Muscle layer of duodenum (tissue), 2 donors: ENCODE measurements at regions not wholly inside any gene's neighbourhood (a gene's known extent, or its start where the extent isn't known, plus 50 kb on each side); places are given as distances from the start of the nearest gene placed in this dataset.

Experiments
- H3K27ac ChIP-seq: one replicate; pipeline ENCODE4 v1.7.0; 2013; ENCODE audit warnings: mild to moderate bottlenecking, low read length
- H3K27me3 ChIP-seq: one replicate; pipeline ENCODE4 v1.7.0; 2013; ENCODE audit warnings: low read depth, mild to moderate bottlenecking, control low read depth, low read length
- H3K36me3 ChIP-seq, 2 donors: one replicate each; pipeline ENCODE4 v1.7.0; 2013; ENCODE audit warnings: low read length in 2 of 2, control low read depth in 1 of 2, mild to moderate bottlenecking in 1 of 2; ENCODE audit not compliant: insufficient read depth in 2 of 2, control insufficient read depth in 1 of 2
- H3K4me1 ChIP-seq, 2 donors: one replicate each; pipeline ENCODE4 v1.7.0; 2013; ENCODE audit warnings: low read length in 2 of 2, mild to moderate bottlenecking in 2 of 2, control low read depth in 1 of 2, moderate library complexity in 1 of 2; ENCODE audit not compliant: insufficient read depth in 2 of 2, control insufficient read depth in 1 of 2
- H3K4me3 ChIP-seq, 2 donors: one replicate each; pipeline ENCODE4 v1.7.0; 2013; ENCODE audit warnings: low read length in 2 of 2, low read depth in 1 of 2, mild to moderate bottlenecking in 1 of 2
- H3K9me3 ChIP-seq, 2 donors: one replicate each; pipeline ENCODE4 v1.7.0; 2013; ENCODE audit warnings: low read length in 2 of 2, control low read depth in 1 of 2, mild to moderate bottlenecking in 1 of 2; ENCODE audit not compliant: control insufficient read depth in 1 of 2
- donor health status: healthy.

DNA sequence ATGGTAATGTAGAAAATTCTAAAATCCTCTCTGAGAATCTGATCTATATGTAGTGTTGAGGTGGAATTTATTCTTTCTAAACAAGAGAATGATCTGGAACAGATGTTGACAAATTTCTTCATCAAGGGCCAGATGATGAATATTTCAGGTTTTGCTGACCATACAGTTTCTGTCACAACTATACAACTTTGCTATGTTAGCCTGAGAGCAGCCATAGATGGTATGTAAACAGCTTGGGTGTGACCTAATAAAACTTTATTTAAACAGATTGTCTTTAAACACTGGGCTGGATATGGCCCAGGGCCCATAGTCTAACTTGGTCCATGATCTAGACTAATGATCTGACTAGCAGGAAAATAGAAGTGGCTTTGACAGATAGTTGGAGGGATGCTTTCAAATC, 213.6 kb upstream of the CELF2 start:
- peak overlapping the region; percentile 58 for H3K27ac ChIP-seq
- H3K4me1 ChIP-seq: peaks cover 4 to 13% of the 10 kb centered on the region in 2 donors
- no peak overlapping the region for H3K4me3 ChIP-seq
- no peaks in the 10 kb centered on the region for H3K27me3 ChIP-seq
- no peaks in the 10 kb centered on the region for H3K9me3 ChIP-seq
- no peaks in the 10 kb centered on the region for H3K36me3 ChIP-seq

DNA sequence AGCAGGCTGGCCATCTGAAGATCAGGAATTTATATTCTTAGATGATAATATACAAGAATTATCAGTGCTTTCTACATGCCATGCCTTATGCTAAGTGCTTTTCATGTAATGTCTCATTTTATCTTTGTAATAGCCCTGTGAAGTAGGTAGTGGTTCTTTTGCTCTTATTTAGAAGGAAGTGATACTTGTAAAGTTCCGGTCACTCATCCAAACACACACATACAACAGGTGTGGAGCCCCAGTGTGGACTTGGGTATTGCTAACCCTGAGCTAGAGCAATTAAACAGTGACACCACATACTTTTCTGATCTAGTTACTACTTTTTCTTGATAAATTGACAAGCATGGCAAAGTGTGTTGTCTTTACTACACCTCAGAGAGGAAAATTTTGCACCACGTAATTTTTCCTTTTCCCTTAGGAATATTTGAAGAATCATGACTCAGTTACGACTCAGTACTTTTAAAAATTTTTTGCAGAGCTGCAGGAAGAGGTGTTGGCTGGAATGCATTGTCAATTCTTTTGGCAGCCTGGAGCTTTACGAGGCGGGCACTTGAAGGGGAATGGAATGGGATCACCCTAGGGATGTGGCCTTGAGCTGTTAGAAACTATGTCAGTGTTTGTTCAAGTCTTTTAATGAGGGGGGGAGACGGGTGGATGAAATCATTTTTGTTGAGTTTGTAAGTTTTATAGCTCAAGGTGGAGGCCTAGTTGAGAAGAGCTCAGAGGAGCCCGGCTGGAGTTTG, 212.5 kb upstream of the CELF2 start:
- Histone ChIP-seq H3K27me3 (no peaks in the 10 kb centered on the region), H3K36me3 (no peaks in the 10 kb centered on the region), H3K4me1 (peaks cover 4 to 13% of the 10 kb centered on the region in 2 donors), H3K9me3 (no peaks in the 10 kb centered on the region), H3K4me3 (no peak overlapping the region), H3K27ac (peak overlapping the region; percentile 58)

DNA sequence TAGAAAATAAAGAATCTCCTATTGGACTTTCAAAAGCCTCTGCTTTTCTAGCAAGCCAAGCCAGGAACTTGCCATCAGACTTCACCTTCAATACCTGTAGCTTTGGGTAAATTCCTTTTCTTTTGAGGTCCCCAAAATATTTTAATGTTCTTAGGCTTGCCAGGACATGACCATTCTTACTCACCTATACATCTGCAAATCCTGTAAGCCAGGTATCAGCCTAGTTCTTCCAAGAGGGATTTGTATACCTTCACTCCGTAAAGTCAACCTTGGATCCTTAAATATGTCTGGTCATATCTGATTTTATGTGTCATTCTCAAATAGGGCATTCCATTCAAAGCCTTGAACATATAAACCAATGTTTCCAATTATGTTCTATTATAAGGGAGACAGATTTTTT, 210.6 kb upstream of the CELF2 start:
- H3K27me3 ChIP-seq: no peaks in the 10 kb centered on the region
- H3K4me1 ChIP-seq: peaks cover 4 to 13% of the 10 kb centered on the region in 2 donors
- H3K4me3 ChIP-seq: no peak overlapping the region
- H3K36me3 ChIP-seq: no peaks in the 10 kb centered on the region
- H3K27ac ChIP-seq: no peak overlapping the region
- H3K9me3 ChIP-seq: no peaks in the 10 kb centered on the region

DNA sequence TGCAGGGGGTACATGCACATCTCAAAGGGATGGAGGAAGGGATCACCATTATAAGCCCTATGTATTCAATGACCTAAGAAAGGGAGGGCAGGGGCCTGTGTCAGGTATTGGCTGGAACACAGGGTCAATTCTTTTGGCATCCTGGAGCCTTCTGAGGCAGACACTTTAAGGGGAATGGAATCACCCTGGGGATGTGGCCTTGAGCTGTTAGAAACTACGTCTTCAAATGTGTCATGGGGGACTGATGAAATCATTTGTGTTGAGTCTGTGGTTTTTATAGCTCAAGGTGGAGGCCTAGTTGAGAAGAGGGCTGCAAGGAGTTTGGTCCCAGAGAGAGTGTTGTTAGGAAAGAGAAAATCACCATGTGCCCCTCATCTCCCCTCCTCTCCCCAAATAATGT, 206.1 kb upstream of the CELF2 start:
- no peak overlapping the region for H3K4me3 ChIP-seq
- H3K27ac ChIP-seq: no peak overlapping the region
- H3K27me3 ChIP-seq: no peaks in the 10 kb centered on the region
- peaks cover 4 to 21% of the 10 kb centered on the region in 2 donors for H3K4me1 ChIP-seq
- no peaks in the 10 kb centered on the region for H3K36me3 ChIP-seq
- H3K9me3 ChIP-seq: no peaks in the 10 kb centered on the region

DNA sequence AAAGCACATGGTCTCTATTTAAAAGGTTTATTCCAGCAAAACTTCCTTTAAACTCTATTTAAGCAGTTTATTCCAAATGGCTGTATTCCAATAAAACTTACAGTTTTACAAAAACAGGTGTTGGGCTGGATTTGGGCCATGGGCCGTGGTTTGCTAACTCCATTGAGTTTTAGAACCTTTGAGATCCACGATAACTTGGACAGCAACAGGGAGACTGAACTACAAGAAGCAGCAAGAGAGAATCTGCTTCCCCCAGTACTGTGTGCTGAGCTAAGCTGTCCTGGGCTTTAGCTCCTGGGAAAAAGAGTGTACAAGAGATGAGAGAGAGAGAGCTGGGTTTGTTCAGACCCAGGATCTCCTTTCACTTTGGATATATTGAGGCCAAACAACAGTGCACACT, 204.0 kb upstream of the CELF2 start:
- H3K4me3 ChIP-seq: no peak overlapping the region
- no peak overlapping the region for H3K27ac ChIP-seq
- H3K36me3 ChIP-seq: no peaks in the 10 kb centered on the region
- no peaks in the 10 kb centered on the region for H3K9me3 ChIP-seq
- peaks cover 0 to 16% of the 10 kb centered on the region in 2 donors for H3K4me1 ChIP-seq
- H3K27me3 ChIP-seq: no peaks in the 10 kb centered on the region

DNA sequence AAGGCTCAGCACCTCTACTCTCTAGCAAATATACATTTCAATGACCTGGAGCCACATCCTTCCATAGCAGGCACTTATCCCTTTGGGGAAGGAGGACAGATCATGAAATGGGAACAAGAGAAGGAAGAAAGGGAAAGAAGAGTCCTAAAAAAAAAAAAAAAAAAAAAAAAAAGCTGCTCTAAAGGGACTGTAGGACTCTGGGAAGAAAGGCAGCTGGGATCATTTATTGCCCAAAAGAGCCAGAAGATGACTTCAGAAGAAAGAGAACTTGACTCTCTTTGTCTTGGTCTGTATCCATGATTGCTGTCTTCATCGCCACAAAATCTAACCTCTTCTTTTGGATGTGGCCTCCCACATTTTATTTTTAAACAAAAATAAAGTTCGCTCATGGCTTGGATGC, 203.6 kb upstream of the CELF2 start:
- Histone ChIP-seq H3K36me3 (no peaks in the 10 kb centered on the region), H3K27ac (no peak overlapping the region), H3K27me3 (no peaks in the 10 kb centered on the region), H3K4me3 (no peak overlapping the region), H3K9me3 (no peaks in the 10 kb centered on the region), H3K4me1 (peaks cover 0 to 16% of the 10 kb centered on the region in 2 donors)

DNA sequence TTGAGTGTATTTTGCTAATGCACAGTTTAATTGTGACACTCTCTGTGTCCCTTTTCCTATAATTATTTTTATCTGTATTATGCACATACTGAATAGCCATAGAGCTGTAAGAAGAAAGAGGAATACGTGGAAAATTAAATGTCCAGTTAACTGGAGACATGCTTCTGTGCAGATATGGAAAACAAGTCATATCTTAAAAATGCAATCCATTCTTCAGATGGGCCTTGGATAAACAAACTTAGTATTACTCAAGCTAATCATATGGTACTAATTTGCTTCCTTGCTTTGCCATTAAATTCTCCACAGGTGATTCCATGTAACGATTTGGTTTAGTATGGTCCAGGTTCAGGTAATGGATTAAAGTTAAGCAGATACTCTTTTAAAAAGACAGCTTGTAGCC, 201.2 kb upstream of the CELF2 start:
- H3K36me3 ChIP-seq: no peaks in the 10 kb centered on the region
- peaks cover 0 to 16% of the 10 kb centered on the region in 2 donors for H3K4me1 ChIP-seq
- H3K27me3 ChIP-seq: no peaks in the 10 kb centered on the region
- no peaks in the 10 kb centered on the region for H3K9me3 ChIP-seq
- no peak overlapping the region for H3K4me3 ChIP-seq
- no peak overlapping the region for H3K27ac ChIP-seq

DNA sequence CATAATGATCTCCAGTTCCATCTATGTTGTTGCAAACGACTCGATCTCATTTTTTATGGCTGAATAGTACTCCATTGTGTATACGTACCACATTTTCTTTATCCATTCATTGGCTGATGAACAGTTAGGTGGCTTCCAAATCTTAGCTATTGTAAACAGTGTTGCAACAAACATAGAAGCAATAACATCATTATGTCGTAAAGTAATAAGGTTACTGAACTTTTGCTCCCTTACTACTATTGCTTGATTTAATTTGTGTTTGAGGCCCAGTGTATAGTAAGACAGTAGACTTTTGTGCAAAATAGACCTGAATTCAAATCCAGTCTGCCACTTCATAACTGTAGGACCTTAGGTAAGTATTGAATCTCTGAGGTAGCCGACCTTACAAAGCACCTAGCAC, 200.1 kb upstream of the CELF2 start:
- Histone ChIP-seq H3K9me3 (no peaks in the 10 kb centered on the region), H3K4me1 (peaks cover 6 to 23% of the 10 kb centered on the region in 2 donors), H3K27me3 (no peaks in the 10 kb centered on the region), H3K4me3 (no peak overlapping the region), H3K27ac (no peak overlapping the region), H3K36me3 (no peaks in the 10 kb centered on the region)

DNA sequence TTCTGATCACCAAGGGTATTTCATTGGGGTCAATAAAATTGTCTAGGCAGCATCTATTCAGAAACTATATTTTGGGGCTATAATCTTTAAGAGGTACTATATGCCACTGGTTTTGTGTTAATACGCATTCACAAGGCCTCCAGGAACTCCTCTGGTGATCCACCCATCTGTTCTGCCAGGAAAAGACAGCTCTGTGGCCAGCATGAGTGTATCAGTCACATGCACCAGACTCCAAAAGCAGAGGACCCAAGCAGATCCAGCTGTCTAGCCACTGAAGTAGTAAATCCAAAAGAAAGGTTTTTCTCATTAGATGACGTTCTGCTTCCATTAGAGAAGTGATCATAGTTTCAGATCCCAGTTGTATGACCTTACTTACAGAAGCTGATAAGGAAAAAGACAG, 199.6 kb upstream of the CELF2 start:
- Histone ChIP-seq H3K36me3 (no peaks in the 10 kb centered on the region), H3K4me3 (no peak overlapping the region), H3K27ac (no peak overlapping the region), H3K27me3 (no peaks in the 10 kb centered on the region), H3K9me3 (no peaks in the 10 kb centered on the region), H3K4me1 (peaks cover 6 to 27% of the 10 kb centered on the region in 2 donors)

DNA sequence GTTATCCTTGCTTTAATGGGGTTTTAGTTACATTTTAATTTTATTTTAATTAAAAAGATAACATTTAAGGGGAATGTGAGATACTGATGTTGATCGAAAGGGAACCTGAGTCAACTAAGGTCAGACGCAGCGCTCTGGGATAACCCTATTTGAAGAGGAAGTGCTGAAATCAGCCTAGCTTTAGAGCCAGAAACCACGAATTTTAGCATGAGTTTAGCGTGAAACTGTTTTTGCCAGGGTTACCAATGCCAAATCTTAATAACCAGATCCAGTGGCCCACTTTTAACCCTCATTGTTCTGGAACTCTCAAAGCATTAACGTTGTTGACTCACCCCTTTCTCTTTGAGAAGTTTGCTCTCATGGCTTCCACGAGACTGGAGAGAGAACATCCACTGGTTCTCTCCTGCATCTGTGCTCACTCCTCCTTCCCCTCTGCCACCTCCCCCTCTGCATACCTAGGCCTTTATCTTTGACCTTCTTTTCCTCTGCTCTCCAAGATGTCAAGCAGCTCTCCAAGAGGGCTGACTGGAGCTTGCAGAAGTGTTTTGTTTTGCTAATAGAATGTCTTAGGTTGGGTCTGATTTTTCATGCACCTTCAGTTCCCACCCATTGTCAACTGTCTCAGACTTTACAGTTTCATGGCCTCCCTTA, 198.3 kb upstream of the CELF2 start:
- Histone ChIP-seq H3K27ac (no peak overlapping the region), H3K4me3 (no peak overlapping the region), H3K4me1 (peaks cover 6 to 26% of the 10 kb centered on the region in 2 donors)

DNA sequence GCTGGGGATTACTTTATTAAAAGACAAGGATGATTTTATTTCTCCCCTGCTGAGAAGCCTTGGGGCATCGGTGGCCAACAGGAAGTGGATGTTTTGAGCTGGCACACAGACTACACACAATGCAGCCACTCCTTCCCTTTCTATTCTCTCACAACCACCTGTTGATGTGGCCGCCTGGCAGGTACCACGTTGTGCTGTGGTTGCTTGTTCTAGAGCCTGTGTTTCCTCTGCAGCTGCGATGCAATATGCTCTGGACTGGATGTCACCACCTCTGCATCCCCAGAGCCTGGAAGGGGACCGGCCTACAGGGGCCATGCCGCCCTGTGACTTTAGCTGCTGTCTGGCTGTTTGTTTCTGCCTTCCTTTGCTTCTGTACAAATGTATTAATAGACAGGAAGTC, 195.7 kb upstream of the CELF2 start:
- H3K36me3 ChIP-seq: no peaks in the 10 kb centered on the region
- H3K27ac ChIP-seq: peak overlapping the region; percentile 39
- H3K9me3 ChIP-seq: no peaks in the 10 kb centered on the region
- peaks cover 6 to 13% of the 10 kb centered on the region in 2 donors for H3K4me1 ChIP-seq
- H3K27me3 ChIP-seq: no peaks in the 10 kb centered on the region
- H3K4me3 ChIP-seq: no peak overlapping the region

More for the DNA sequence above, 198.3 kb upstream of the CELF2 start:
- Histone ChIP-seq H3K36me3 (no peaks in the 10 kb centered on the region), H3K27me3 (no peaks in the 10 kb centered on the region), H3K9me3 (no peaks in the 10 kb centered on the region)
